GM18870 (cell line): ENCODE measurements at regions not wholly inside any gene's neighbourhood (a gene's known extent, or its start where the extent isn't known, plus 50 kb on each side); places are given as distances from the start of the nearest gene placed in this dataset.
"Not testable (repeated sequence)": the region's sequence is repeated elsewhere in the genome, so short reads cannot be mapped to it uniquely, and the experiment has no call there.

ENCODE experiments used
- ATAC-seq: cut with Tn5 transposase; IDR thresholded peaks from one replicate; pipeline ENCODE4 v1.9.1; 2021; ENCODE audit warnings: moderate library complexity; ENCODE audit not compliant: unreplicated experiment

DNA sequence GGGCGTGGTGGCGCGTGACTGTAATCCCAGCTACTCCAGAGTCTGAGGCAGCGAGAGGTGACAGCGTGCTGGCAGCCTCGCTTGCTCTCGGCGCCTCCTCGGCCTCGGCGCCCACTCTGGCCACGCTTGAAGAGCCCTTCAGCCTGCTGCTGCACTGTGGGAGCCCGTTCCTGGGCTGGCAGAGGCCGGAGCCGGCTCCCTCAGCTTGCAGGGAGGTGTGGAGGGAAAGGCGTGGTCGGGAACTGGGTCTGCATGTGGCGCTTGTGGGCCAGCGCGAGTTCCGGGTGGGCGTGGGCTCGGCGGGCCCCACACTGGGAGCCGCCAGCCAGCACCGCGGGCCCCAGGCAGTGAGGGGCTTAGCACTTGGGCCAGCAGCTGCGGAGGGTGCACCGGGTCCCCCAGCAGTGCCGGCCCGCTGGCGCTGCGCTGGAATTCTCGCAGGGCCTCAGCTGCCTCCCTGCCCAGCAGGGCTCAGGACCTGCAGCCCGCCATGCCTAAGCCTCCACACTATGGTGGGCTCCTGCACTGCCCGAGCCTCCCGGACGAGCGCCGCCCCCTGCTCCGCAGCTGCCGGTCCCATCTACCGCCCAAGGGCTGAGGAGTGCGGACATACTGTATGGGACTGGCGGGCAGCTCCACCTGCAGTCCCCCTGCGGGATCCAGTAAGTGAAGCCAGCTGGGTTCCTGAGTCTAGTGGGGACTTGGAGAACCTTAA is 1093.3 kb upstream of the CDH8 start:
- no peak for ATAC-seq

GRCh38 chr16:63119905-63120304 is 1083.7 kb upstream of the CDH8 start:
- ATAC-seq = not testable (repeated sequence)

DNA sequence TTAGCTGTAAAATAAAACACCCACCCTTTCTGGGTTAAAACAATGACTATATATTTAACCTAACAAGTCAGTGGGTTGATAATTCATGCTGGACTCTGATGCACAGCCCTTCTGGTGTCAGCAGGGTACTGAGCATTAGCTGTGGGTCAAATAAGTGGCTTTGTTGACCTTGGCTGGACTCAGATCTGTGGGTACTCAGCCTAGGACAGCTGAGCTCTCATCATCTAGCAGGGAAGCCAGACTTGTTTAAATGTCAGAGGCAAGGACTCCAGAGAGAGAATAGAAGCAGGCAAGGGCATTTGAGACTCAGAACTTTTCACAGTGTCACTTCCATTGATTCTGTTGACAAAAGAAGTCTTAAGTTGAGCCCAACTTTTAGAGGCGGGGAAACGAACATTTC is 1063.8 kb upstream of the CDH8 start:
- no peak for ATAC-seq

- ATAC-seq = no peak
These were observed 1060.6 kb upstream of the CDH8 start for GRCh38 chr16:63096857-63097256.

DNA sequence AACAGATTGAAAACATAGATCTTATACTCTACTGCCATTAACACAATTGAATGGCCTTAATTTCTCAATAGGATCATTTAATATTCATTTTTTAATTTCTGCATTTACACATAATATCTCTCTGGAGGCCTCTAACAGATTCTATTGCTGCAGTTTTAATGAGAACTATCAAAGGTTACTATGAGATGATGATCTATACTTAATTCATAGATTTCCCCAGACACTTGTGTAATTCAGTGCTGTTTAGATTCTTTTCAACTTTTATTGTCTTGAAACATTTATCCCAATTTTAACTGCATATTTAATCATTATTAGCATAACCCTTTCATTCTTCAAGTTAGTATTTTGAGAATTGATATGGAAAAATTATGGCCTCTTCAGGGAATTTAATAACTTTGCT is 1056.5 kb upstream of the CDH8 start:
- no peak for ATAC-seq

GRCh38 chr16:63082101-63082500 is 1045.9 kb upstream of the CDH8 start:
- ATAC-seq = no peak

DNA sequence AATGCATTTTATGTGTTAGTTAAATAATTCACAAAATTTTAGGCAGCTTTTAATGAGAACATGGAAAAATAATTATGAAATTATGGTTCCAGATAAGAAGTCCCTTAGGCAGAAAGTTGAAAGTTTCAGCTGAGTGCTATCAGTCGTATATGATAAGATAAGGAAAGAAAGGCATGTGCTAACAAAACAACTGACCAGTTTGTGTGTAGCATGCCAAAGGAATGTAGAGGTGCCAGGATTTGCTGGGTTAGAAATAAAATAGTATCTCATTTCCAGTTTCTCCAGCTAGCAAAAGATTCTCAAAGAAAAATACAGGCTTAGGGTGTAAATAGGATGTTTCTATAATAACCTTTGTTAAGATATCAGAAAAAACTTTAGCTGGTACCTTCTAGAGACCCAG is 1044.5 kb upstream of the CDH8 start:
- no peak for ATAC-seq

- no peak for ATAC-seq
These were observed 1032.8 kb upstream of the CDH8 start for GRCh38 chr16:63069047-63069446.

DNA sequence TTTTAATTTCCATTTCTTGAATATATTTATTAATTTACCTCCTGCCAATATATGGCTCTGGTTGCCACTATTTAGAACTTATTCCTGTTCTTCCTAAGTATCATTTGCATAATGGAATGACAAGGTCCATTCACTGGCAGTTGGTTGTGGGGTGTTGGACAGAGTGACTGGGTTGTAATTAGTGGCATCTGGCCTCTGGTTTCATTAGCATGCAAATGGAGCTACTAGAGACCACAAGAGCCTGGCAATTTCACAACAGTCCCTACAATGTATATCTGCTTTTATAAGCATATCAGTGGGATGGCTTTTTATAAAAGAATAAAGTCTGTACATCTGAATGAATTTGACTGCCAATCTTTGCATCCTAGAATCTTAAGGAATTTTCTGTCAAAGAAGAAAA is 1030.9 kb upstream of the CDH8 start:
- ATAC-seq = no peak

DNA sequence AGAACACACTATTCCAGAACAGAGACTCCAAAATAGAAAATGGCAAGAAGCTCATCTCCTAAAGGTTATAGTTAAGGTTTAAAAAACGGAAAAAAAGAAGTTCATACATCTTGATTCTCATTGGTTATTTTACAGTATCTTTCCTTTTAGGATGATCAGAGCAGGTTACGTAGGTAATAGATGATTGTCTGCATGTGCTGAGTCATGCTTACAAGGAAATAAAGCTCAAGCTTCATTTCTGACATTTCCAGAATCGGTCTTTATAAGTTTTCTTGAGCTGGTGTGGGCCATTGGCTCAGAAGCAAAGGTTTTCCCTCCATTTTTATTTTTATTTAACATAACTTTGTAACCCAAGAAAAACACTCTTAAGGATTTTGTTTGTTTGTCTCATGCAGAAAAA is 1030.3 kb upstream of the CDH8 start:
- ATAC-seq = no peak

DNA sequence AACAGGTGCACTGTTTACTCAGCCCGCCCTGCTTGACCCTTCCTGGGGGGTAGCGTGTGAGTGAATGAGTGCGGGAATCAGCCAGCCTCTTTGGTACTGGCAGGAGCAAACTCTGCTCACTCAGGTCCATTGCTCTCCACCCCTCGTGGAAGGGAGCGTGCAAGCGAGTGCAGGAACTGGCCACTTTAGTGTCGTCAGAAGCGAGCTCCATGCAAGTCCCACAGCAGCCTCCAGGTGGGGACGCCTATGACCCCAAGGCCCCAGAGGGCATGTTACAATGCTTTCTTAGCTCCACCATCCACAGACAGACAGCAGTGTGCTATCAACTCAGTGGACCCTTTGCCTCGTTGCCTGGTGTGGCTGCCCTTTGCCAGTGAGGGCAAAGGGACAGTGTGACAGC is 1025.1 kb upstream of the CDH8 start:
- no peak for ATAC-seq

DNA sequence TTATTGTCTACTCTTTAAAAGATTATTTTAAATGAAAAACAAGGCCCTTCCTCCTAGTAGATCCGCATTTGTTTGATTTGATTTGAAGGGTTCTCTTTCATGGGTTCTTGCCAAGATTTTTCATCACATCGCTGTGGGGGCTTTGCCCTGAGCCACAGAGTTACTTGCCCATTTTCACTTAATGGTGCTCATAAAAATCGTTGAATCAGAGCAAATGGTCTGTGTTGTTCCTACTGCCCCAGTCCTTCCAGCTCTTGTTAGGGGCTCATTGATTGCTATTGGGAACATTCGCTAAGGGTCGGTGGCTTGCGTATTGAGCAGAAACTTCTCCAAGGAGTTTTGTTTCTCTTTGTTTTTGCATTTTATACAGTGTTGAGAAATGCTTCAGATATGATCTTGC is 1023.4 kb upstream of the CDH8 start:
- no peak for ATAC-seq

GRCh38 chr16:63057341-63057740 is 1021.1 kb upstream of the CDH8 start:
- no peak for ATAC-seq

DNA sequence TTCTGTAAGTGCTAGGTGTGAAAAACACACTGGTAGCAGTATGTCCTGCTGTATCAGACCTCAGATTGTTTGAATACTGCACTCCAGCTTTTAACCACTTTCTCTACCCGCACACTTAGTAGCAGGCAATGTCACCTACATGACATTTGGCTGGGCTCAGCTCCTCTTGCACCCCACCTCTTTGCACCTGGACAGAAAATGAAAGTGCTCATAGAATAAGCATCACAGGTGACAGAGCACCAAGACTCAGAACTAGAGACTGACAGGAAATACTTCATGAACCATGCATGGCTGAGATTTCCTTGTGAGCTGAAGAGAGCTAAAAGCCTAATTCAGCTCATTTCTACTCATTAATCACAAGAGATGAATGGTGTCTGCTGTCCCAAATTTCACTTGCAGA is 1014.2 kb upstream of the CDH8 start:
- ATAC-seq = no peak

- ATAC-seq = no peak
These were observed 1002.3 kb upstream of the CDH8 start for GRCh38 chr16:63038397-63039106.

GRCh38 chr16:63037761-63038396 is 1001.6 kb upstream of the CDH8 start:
- ATAC-seq = no peak

GRCh38 chr16:63018581-63019223 is 982.5 kb upstream of the CDH8 start:
- ATAC-seq = no peak

GRCh38 chr16:63008688-63009087 is 972.5 kb upstream of the CDH8 start:
- no peak for ATAC-seq

DNA sequence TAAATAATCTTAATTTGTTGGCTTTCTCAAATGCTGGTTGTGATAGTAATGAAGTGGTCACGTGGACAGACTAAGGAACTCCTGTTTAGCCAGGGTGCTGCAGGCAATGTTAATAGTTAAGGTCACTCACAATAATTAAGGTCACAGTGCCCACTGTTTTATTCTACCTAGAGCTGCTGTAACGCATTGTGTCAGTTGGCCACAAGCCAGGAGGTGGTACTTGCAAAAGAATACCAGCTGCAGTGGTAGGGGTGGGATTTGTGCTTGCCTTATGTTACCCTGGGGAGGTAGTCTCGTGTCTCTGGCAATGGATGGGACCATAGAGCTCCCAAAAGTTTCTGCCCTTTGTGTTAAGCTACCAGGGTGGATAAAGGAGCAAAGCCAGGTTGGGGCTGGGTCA is 969.1 kb upstream of the CDH8 start:
- no peak for ATAC-seq

GRCh38 chr16:62989480-62989879 is 953.2 kb upstream of the CDH8 start:
- no peak for ATAC-seq

GRCh38 chr16:62985722-62986121 is 949.5 kb upstream of the CDH8 start:
- no peak for ATAC-seq

DNA sequence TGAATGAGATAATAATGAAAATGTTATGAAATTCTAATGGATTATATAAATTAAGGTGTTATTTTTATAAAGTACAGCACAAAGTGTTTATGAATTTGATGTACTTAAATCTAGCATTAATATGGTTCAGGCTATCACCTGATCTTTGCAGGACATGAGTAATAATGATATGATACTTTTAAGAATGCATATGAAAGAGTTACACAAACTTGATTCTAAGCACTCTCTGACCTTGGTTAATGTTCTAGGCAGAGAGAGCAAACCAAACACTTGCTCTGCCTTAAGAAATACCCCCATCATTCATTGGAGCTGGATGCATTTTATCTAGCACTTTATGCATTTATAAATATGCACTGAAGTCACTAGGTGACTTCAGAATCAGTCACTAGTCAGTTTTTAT is 942.2 kb upstream of the CDH8 start:
- ATAC-seq = no peak
